ENCODE measurements at regions not wholly inside any gene's neighbourhood (a gene's known extent, or its start where the extent isn't known, plus 50 kb on each side); places are given as distances from the start of the nearest gene placed in this dataset.

DNA sequence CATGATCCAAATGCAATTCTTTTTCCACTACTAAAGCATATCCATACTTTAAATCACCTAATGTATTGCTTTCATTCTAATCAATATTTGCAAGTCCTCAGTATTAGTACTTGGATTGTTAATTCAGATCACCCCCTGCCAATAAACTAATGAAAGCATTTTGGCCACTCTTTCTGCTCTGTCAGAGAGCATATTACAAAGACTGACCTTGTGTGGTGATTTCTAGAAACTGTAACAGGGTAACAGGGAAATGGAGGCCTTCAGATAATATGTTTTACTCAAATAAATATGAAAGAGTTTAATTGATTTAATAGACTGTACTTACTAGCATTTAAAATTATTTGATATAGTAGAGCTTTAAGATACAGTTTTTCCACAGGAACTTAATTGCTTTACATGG lies 453.0 kb downstream of the KCNJ3 start:
- Histone ChIP-seq H3K79me2 (replicated peaks; ENCODE audit: insufficient read depth) (no peaks in the 10 kb centered on the region), H3F3A (replicated peaks; ENCODE audit: low read depth) (no peaks in the 10 kb centered on the region), H3K27ac (ENCODE audit: low read depth) (no peak overlapping the region), H2AFZ (no peak overlapping the region), H4K20me1 (replicated peaks; ENCODE audit: insufficient read depth) (no peaks in the 10 kb centered on the region), H3K4me3 (no peak overlapping the region), H3K9me2 (ENCODE audit: insufficient read depth) (no peaks in the 10 kb centered on the region), H3K4me2 (no peak overlapping the region), H3K27me3 (ENCODE audit: insufficient read depth) (no peaks in the 10 kb centered on the region), H3K4me1 (ENCODE audit: insufficient read depth) (no peaks in the 10 kb centered on the region), H3K36me3 (ENCODE audit: insufficient read depth) (no peaks in the 10 kb centered on the region)
- Mint-ChIP-seq H3K27me3 (ENCODE audit: insufficient read depth, low read depth, poor library complexity) (no peaks in the 10 kb centered on the region), H3K9me3 (no peaks in the 10 kb centered on the region), H3K36me3 (ENCODE audit: low read depth) (no peaks in the 10 kb centered on the region), H3K27ac (no peak overlapping the region), H3K4me1 (peaks cover 5% of the 10 kb centered on the region; the same call in 2 of the 3 replicates), H3K4me3 (no peak overlapping the region)
- DNase-seq (ENCODE audit: low spot score) (no peak), ATAC-seq (no peak)
- TF ChIP-seq, protein P1, sequence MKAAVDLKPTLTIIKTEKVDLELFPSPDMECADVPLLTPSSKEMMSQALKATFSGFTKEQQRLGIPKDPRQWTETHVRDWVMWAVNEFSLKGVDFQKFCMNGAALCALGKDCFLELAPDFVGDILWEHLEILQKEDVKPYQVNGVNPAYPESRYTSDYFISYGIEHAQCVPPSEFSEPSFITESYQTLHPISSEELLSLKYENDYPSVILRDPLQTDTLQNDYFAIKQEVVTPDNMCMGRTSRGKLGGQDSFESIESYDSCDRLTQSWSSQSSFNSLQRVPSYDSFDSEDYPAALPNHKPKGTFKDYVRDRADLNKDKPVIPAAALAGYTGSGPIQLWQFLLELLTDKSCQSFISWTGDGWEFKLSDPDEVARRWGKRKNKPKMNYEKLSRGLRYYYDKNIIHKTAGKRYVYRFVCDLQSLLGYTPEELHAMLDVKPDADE (IDR thresholded peaks at IDR 0.05): no peak
- TF ChIP-seq JUNB (IDR thresholded peaks at IDR 0.05; ENCODE audit: unreplicated experiment) (no peak), NANOG (IDR thresholded peaks at IDR 0.05; ENCODE audit: borderline replicate concordance) (no peak)

DNA sequence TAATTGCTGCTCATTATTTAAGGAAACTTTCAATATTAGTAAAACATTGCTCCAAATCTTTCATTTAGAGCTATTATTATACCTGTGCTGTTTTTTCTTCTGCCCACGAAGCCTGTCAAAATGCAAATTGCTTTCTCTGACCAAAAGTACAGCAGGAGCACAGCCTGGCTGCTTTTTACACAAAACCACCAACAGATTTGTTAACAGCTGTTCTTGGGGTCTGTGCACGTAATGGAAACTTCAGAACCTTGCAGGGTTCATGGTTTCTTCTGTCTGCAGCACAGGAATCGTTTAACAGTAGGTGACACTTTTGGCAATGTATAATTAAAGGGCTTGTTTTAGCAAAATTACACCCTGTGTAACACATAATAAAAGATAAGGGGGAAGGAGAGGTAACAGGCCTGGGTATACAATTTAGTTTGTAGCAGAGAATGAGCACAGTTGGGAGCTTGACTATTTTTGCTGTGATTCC lies 447.3 kb downstream of the KCNJ3 start:
- no peaks in the 10 kb centered on the region for H3F3A ChIP-seq (replicated peaks; ENCODE audit: low read depth)
- no peaks in the 10 kb centered on the region for H3K79me2 ChIP-seq (replicated peaks; ENCODE audit: insufficient read depth)
- Mint-ChIP-seq H3K27me3 (ENCODE audit: insufficient read depth, low read depth, poor library complexity) (no peaks in the 10 kb centered on the region), H3K4me1 (peaks cover 10% of the 10 kb centered on the region; the same call in 2 of the 3 replicates), H3K9me3 (no peaks in the 10 kb centered on the region), H3K27ac (no peak overlapping the region), H3K36me3 (ENCODE audit: low read depth) (no peaks in the 10 kb centered on the region), H3K4me3 (no peak overlapping the region)
- no peak overlapping the region for H3K4me2 ChIP-seq
- H3K4me3 ChIP-seq: no peak overlapping the region
- H2AFZ ChIP-seq: no peak overlapping the region
- ATAC-seq (no peak), DNase-seq (ENCODE audit: low spot score) (no peak)
- H3K27me3 ChIP-seq (ENCODE audit: insufficient read depth): no peaks in the 10 kb centered on the region
- no peaks in the 10 kb centered on the region for H3K4me1 ChIP-seq (ENCODE audit: insufficient read depth)
- no peaks in the 10 kb centered on the region for H3K36me3 ChIP-seq (ENCODE audit: insufficient read depth)
- no peak overlapping the region for H3K27ac ChIP-seq (ENCODE audit: low read depth)
- no peaks in the 10 kb centered on the region for H3K9me2 ChIP-seq (ENCODE audit: insufficient read depth)
- no peaks in the 10 kb centered on the region for H4K20me1 ChIP-seq (replicated peaks; ENCODE audit: insufficient read depth)
- TF ChIP-seq ZNF114 (CRISPR knock-in tag; IDR thresholded peaks at IDR 0.05) (no peak), EZH2 (IDR thresholded peaks at IDR 0.05; ENCODE audit: low read depth, unreplicated experiment) (no peak), JUNB (IDR thresholded peaks at IDR 0.05; ENCODE audit: unreplicated experiment) (no peak), ZNF331 (CRISPR knock-in tag; IDR thresholded peaks at IDR 0.05; ENCODE audit: low read depth) (no peak), CREB1 (CRISPR knock-in tag; IDR thresholded peaks at IDR 0.05; ENCODE audit: low read depth) (no peak)
- TF ChIP-seq, protein P2, sequence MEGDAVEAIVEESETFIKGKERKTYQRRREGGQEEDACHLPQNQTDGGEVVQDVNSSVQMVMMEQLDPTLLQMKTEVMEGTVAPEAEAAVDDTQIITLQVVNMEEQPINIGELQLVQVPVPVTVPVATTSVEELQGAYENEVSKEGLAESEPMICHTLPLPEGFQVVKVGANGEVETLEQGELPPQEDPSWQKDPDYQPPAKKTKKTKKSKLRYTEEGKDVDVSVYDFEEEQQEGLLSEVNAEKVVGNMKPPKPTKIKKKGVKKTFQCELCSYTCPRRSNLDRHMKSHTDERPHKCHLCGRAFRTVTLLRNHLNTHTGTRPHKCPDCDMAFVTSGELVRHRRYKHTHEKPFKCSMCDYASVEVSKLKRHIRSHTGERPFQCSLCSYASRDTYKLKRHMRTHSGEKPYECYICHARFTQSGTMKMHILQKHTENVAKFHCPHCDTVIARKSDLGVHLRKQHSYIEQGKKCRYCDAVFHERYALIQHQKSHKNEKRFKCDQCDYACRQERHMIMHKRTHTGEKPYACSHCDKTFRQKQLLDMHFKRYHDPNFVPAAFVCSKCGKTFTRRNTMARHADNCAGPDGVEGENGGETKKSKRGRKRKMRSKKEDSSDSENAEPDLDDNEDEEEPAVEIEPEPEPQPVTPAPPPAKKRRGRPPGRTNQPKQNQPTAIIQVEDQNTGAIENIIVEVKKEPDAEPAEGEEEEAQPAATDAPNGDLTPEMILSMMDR (conservative IDR thresholded peaks at IDR 0.05; ENCODE audit: low read depth in 2 of 2): no peak
- TF ChIP-seq, protein P3, sequence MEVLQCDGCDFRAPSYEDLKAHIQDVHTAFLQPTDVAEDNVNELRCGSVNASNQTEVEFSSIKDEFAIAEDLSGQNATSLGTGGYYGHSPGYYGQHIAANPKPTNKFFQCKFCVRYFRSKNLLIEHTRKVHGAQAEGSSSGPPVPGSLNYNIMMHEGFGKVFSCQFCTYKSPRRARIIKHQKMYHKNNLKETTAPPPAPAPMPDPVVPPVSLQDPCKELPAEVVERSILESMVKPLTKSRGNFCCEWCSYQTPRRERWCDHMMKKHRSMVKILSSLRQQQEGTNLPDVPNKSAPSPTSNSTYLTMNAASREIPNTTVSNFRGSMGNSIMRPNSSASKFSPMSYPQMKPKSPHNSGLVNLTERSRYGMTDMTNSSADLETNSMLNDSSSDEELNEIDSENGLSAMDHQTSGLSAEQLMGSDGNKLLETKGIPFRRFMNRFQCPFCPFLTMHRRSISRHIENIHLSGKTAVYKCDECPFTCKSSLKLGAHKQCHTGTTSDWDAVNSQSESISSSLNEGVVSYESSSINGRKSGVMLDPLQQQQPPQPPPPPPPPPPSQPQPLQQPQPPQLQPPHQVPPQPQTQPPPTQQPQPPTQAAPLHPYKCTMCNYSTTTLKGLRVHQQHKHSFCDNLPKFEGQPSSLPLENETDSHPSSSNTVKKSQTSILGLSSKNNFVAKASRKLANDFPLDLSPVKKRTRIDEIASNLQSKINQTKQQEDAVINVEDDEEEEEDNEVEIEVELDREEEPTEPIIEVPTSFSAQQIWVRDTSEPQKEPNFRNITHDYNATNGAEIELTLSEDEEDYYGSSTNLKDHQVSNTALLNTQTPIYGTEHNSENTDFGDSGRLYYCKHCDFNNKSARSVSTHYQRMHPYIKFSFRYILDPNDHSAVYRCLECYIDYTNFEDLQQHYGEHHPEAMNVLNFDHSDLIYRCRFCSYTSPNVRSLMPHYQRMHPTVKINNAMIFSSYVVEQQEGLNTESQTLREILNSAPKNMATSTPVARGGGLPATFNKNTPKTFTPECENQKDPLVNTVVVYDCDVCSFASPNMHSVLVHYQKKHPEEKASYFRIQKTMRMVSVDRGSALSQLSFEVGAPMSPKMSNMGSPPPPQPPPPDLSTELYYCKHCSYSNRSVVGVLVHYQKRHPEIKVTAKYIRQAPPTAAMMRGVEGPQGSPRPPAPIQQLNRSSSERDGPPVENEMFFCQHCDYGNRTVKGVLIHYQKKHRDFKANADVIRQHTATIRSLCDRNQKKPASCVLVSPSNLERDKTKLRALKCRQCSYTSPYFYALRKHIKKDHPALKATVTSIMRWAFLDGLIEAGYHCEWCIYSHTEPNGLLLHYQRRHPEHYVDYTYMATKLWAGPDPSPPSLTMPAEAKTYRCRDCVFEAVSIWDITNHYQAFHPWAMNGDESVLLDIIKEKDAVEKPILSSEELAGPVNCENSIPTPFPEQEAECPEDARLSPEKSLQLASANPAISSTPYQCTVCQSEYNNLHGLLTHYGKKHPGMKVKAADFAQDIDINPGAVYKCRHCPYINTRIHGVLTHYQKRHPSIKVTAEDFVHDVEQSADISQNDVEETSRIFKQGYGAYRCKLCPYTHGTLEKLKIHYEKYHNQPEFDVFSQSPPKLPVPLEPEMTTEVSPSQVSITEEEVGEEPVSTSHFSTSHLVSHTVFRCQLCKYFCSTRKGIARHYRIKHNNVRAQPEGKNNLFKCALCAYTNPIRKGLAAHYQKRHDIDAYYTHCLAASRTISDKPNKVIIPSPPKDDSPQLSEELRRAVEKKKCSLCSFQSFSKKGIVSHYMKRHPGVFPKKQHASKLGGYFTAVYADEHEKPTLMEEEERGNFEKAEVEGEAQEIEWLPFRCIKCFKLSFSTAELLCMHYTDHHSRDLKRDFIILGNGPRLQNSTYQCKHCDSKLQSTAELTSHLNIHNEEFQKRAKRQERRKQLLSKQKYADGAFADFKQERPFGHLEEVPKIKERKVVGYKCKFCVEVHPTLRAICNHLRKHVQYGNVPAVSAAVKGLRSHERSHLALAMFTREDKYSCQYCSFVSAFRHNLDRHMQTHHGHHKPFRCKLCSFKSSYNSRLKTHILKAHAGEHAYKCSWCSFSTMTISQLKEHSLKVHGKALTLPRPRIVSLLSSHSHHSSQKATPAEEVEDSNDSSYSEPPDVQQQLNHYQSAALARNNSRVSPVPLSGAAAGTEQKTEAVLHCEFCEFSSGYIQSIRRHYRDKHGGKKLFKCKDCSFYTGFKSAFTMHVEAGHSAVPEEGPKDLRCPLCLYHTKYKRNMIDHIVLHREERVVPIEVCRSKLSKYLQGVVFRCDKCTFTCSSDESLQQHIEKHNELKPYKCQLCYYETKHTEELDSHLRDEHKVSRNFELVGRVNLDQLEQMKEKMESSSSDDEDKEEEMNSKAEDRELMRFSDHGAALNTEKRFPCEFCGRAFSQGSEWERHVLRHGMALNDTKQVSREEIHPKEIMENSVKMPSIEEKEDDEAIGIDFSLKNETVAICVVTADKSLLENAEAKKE (CRISPR knock-in tag; IDR thresholded peaks at IDR 0.05): no peak

Data from GM23338 (cell line).